CD8-positive, alpha-beta memory T cell (primary cell): ENCODE measurements at regions not wholly inside any gene's neighbourhood (a gene's known extent, or its start where the extent isn't known, plus 50 kb on each side); places are given as distances from the start of the nearest gene placed in this dataset.

Experiments used
- CTCF ChIA-PET: fragments of 350-600 bp; sonication (Branson Sonifier 250); formaldehyde crosslinking; loops from one replicate; lab custom pipeline; 2021; ENCODE audit warnings: antibody characterized with exemption; lab: Charles Lee
- POLR2A ChIA-PET: fragments of 350-600 bp; sonication (Branson Sonifier 250); formaldehyde crosslinking; loops from one replicate; lab custom pipeline; 2021; ENCODE audit warnings: antibody characterized with exemption; lab: Charles Lee
- DNase-seq, 5 donors: peaks; one replicate each; pipeline versions ENCODE4 v3.0.0 to v3.0.0-alpha.2; 2020 to 2022; ENCODE audit warnings: mixed read lengths in 1 of 5
- H3K27ac ChIP-seq: one replicate; pipeline ENCODE4 v1.7.0; 2013; ENCODE audit warnings: low read depth, mild to moderate bottlenecking, low read length, moderate library complexity
- H3K27me3 ChIP-seq: 2 replicates; pipeline ENCODE4 v1.7.0; 2013; ENCODE audit warnings: low read length, mild to moderate bottlenecking; ENCODE audit not compliant: insufficient read depth, poor library complexity, severe bottlenecking
- H3K36me3 ChIP-seq: 2 replicates; pipeline ENCODE4 v1.7.0; 2013; ENCODE audit warnings: mild to moderate bottlenecking, low read length, moderate library complexity; ENCODE audit not compliant: insufficient read depth
- H3K4me1 ChIP-seq: 2 replicates; pipeline ENCODE4 v1.7.0; 2013; ENCODE audit warnings: mild to moderate bottlenecking, low read length, moderate library complexity; ENCODE audit not compliant: insufficient read depth
- H3K4me3 ChIP-seq: 2 replicates; pipeline ENCODE4 v1.7.0; 2013; ENCODE audit warnings: mild to moderate bottlenecking, low read length
- H3K9me3 ChIP-seq: 2 replicates; pipeline ENCODE4 v1.7.0; 2013; ENCODE audit warnings: mild to moderate bottlenecking, low read length
- H3K27ac Mint-ChIP-seq, 8 donors: one replicate each; pipeline ENCODE4 v1.8.0; 2020 to 2021; ENCODE audit warnings: mixed read lengths in 8 of 8, mild to moderate bottlenecking in 6 of 8, inconsistent platforms in 3 of 8, moderate library complexity in 3 of 8
- H3K27me3 Mint-ChIP-seq, 2 donors: one replicate each; pipeline ENCODE4 v1.8.0; 2020 to 2021; ENCODE audit warnings: mixed read lengths in 2 of 2, mild to moderate bottlenecking in 1 of 2, moderate library complexity in 1 of 2
- H3K36me3 Mint-ChIP-seq, 3 donors: one replicate each; pipeline ENCODE4 v1.8.0; 2020 to 2021; ENCODE audit warnings: mixed read lengths in 3 of 3, inconsistent platforms in 1 of 3, mild to moderate bottlenecking in 1 of 3
- H3K4me1 Mint-ChIP-seq, 3 donors: one replicate each; pipeline ENCODE4 v1.8.0; 2020 to 2021; ENCODE audit warnings: mixed read lengths in 3 of 3, inconsistent platforms in 1 of 3, mild to moderate bottlenecking in 1 of 3
- H3K4me3 Mint-ChIP-seq, 7 donors: one replicate each; pipeline ENCODE4 v1.8.0; 2020 to 2021; ENCODE audit warnings: mixed read lengths in 7 of 7, mild to moderate bottlenecking in 6 of 7, moderate library complexity in 4 of 7, inconsistent platforms in 2 of 7
- H3K9me3 Mint-ChIP-seq, 5 donors: one replicate each; pipeline ENCODE4 v1.8.0; 2020 to 2022; ENCODE audit warnings: mixed read lengths in 5 of 5, mild to moderate bottlenecking in 3 of 5, moderate library complexity in 2 of 5, inconsistent platforms in 1 of 5

DNA sequence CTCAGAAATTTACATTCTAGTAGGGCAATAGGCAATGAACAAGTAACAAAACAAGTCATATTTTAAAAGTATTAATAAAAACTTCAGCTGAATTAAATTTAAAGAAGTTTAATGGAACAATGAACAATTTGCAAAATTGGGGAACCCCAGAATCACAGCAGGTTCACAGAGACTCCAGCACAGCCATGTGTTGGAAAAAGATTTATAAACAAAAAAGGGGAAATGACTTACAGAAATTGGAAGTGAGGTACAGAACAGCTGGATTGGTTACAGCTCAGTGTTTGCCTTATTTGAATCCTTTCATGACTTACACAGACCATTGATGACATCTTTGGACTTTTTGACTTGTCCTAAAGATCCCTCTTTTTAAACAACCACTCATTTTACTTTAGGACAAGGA lies 179.9 kb upstream of the SCN7A start:
- Mint-ChIP-seq H3K27ac (no peak overlapping the region), H3K4me3 (no peak overlapping the region), H3K36me3 (no peaks in the 10 kb centered on the region), H3K27me3 (no peaks in the 10 kb centered on the region), H3K4me1 (no peaks in the 10 kb centered on the region), H3K9me3 (peaks cover 0 to 13% (median 0%) of the 10 kb centered on the region in 5 donors)
- ChIA-PET POLR2A (no interaction called here), CTCF (no interaction called here)
- Histone ChIP-seq H3K4me1 (no peaks in the 10 kb centered on the region), H3K27me3 (no peaks in the 10 kb centered on the region), H3K36me3 (no peaks in the 10 kb centered on the region), H3K4me3 (no peak overlapping the region), H3K9me3 (no peaks in the 10 kb centered on the region), H3K27ac (no peak overlapping the region)
- no peak for DNase-seq

GRCh38 chr2:166671801-166672200 lies 177.8 kb upstream of the SCN7A start:
- POLR2A ChIA-PET: no interaction called here
- peaks cover 0 to 4% (median 0%) of the 10 kb centered on the region in 5 donors for H3K9me3 Mint-ChIP-seq
- H3K4me1 Mint-ChIP-seq: no peaks in the 10 kb centered on the region
- no peaks in the 10 kb centered on the region for H3K36me3 ChIP-seq
- H3K27me3 Mint-ChIP-seq: no peaks in the 10 kb centered on the region
- no peaks in the 10 kb centered on the region for H3K4me1 ChIP-seq
- CTCF ChIA-PET: no interaction called here
- no peak overlapping the region for H3K27ac Mint-ChIP-seq
- no peaks in the 10 kb centered on the region for H3K9me3 ChIP-seq
- no peak overlapping the region for H3K4me3 ChIP-seq
- DNase-seq: no peak
- no peaks in the 10 kb centered on the region for H3K27me3 ChIP-seq
- H3K27ac ChIP-seq: no peak overlapping the region
- H3K36me3 Mint-ChIP-seq: no peaks in the 10 kb centered on the region
- H3K4me3 Mint-ChIP-seq: no peak overlapping the region

GRCh38 chr2:166671235-166671634 lies 177.2 kb upstream of the SCN7A start:
- no peak overlapping the region for H3K27ac ChIP-seq
- H3K27me3 ChIP-seq: no peaks in the 10 kb centered on the region
- Mint-ChIP-seq H3K9me3 (peaks cover 0 to 4% (median 0%) of the 10 kb centered on the region in 5 donors), H3K4me3 (no peak overlapping the region), H3K4me1 (no peaks in the 10 kb centered on the region), H3K27me3 (no peaks in the 10 kb centered on the region), H3K27ac (no peak overlapping the region), H3K36me3 (no peaks in the 10 kb centered on the region)
- no peaks in the 10 kb centered on the region for H3K4me1 ChIP-seq
- no peak overlapping the region for H3K4me3 ChIP-seq
- CTCF ChIA-PET: no interaction called here
- POLR2A ChIA-PET: no interaction called here
- no peaks in the 10 kb centered on the region for H3K36me3 ChIP-seq
- no peak for DNase-seq
- no peaks in the 10 kb centered on the region for H3K9me3 ChIP-seq

- Histone ChIP-seq H3K4me3 (no peak overlapping the region), H3K4me1 (no peaks in the 10 kb centered on the region), H3K27ac (no peak overlapping the region), H3K27me3 (no peaks in the 10 kb centered on the region), H3K36me3 (no peaks in the 10 kb centered on the region), H3K9me3 (no peaks in the 10 kb centered on the region)
- H3K27me3 Mint-ChIP-seq: no peaks in the 10 kb centered on the region
- H3K9me3 Mint-ChIP-seq: peaks cover 0 to 25% (median 2%) of the 10 kb centered on the region in 5 donors
- H3K27ac Mint-ChIP-seq: no peak overlapping the region
- POLR2A ChIA-PET: no interaction called here
- no peak for DNase-seq
- CTCF ChIA-PET: no interaction called here
- no peak overlapping the region for H3K4me3 Mint-ChIP-seq
- H3K36me3 Mint-ChIP-seq: no peaks in the 10 kb centered on the region
- no peaks in the 10 kb centered on the region for H3K4me1 Mint-ChIP-seq
Measured at GRCh38 chr2:166665991-166666940, 172.2 kb upstream of the SCN7A start.

DNA sequence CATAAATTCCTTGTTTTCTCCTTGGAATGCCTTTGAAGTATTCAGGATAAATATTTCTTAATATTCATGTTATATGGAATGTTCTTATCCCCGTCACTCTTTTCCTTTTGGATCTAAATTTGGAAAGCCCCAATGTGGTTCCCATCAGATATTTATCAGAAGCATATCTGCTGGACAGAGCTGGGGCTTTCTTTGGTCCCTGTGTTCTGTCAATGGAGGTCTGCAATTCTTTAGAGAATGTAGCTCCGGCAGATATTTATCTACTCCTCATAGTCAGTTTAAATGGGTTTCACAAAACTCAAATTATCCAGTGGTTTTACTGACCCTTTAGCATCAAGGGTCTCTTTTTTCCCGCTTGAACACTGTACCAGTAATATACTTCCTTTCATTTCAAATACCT lies 167.8 kb upstream of the SCN7A start:
- Histone ChIP-seq H3K4me1 (no peaks in the 10 kb centered on the region), H3K36me3 (no peaks in the 10 kb centered on the region), H3K27me3 (no peaks in the 10 kb centered on the region), H3K4me3 (no peak overlapping the region), H3K27ac (no peak overlapping the region), H3K9me3 (no peaks in the 10 kb centered on the region)
- Mint-ChIP-seq H3K36me3 (no peaks in the 10 kb centered on the region), H3K27ac (no peak overlapping the region), H3K4me3 (no peak overlapping the region), H3K4me1 (no peaks in the 10 kb centered on the region), H3K27me3 (no peaks in the 10 kb centered on the region), H3K9me3 (peaks cover 0 to 22% (median 2%) of the 10 kb centered on the region in 5 donors)
- CTCF ChIA-PET: no interaction called here
- POLR2A ChIA-PET: no interaction called here
- DNase-seq: no peak

DNA sequence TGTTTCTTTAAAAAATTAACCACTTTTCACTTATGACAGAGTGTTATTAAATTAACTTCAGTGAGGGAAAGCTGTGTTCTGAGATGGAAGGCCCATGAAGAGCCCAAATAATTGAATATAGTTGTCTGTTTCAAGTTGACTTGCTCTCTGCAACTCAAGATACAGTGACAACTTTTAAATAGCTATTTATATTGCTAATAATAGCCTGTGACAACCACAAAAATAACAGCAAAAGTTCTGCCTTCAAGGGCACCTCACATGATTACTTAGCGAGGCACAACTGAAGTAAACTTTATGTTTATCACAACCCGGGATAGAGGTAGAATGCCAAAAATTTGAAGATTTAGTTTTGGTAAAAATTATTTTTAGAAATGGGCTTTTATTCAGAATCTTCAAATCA lies 167.3 kb upstream of the SCN7A start:
- no peak overlapping the region for H3K4me3 ChIP-seq
- H3K27ac Mint-ChIP-seq: no peak overlapping the region
- ChIA-PET CTCF (no interaction called here), POLR2A (no interaction called here)
- no peak for DNase-seq
- no peak overlapping the region for H3K27ac ChIP-seq
- H3K9me3 ChIP-seq: no peaks in the 10 kb centered on the region
- H3K27me3 Mint-ChIP-seq: no peaks in the 10 kb centered on the region
- H3K4me1 Mint-ChIP-seq: no peaks in the 10 kb centered on the region
- no peaks in the 10 kb centered on the region for H3K27me3 ChIP-seq
- H3K4me1 ChIP-seq: no peaks in the 10 kb centered on the region
- peaks cover 0 to 26% (median 3%) of the 10 kb centered on the region in 5 donors for H3K9me3 Mint-ChIP-seq
- no peaks in the 10 kb centered on the region for H3K36me3 Mint-ChIP-seq
- no peaks in the 10 kb centered on the region for H3K36me3 ChIP-seq
- no peak overlapping the region for H3K4me3 Mint-ChIP-seq

DNA sequence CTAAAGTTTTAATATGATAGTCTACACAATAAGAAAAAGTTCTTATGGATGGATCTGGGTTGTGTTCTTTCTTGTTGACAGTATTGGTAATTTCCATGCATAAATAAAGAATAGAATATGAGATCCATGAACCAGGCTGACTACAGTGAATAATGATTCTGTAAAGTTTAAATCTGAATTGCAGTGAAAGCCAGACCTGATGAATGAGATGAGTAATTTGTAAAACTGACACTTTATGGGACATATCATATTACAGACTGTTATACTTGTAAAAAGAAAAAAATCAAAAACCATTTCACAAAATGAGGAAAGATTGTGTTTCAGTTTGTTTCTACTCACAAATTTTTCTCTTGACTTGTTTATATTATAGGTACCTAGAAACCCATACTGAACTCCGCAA lies 164.9 kb upstream of the SCN7A start:
- peaks cover 0 to 20% (median 3%) of the 10 kb centered on the region in 5 donors for H3K9me3 Mint-ChIP-seq
- DNase-seq: no peak
- ChIA-PET CTCF (no interaction called here), POLR2A (no interaction called here)
- Histone ChIP-seq H3K27me3 (no peaks in the 10 kb centered on the region), H3K4me1 (no peaks in the 10 kb centered on the region), H3K4me3 (no peak overlapping the region), H3K36me3 (no peaks in the 10 kb centered on the region), H3K27ac (no peak overlapping the region), H3K9me3 (no peaks in the 10 kb centered on the region)
- no peaks in the 10 kb centered on the region for H3K4me1 Mint-ChIP-seq
- no peak overlapping the region for H3K4me3 Mint-ChIP-seq
- H3K36me3 Mint-ChIP-seq: no peaks in the 10 kb centered on the region
- no peak overlapping the region for H3K27ac Mint-ChIP-seq
- no peaks in the 10 kb centered on the region for H3K27me3 Mint-ChIP-seq

- no peak for DNase-seq
- Histone ChIP-seq H3K4me3 (no peak overlapping the region), H3K9me3 (no peaks in the 10 kb centered on the region), H3K27ac (no peak overlapping the region), H3K36me3 (no peaks in the 10 kb centered on the region), H3K4me1 (no peaks in the 10 kb centered on the region), H3K27me3 (no peaks in the 10 kb centered on the region)
- CTCF ChIA-PET: no interaction called here
- Mint-ChIP-seq H3K4me1 (no peaks in the 10 kb centered on the region), H3K4me3 (no peak overlapping the region), H3K36me3 (no peaks in the 10 kb centered on the region), H3K27ac (no peak overlapping the region), H3K27me3 (peaks cover 0 to 1% of the 10 kb centered on the region in 2 donors), H3K9me3 (peaks cover 0 to 18% (median 3%) of the 10 kb centered on the region in 5 donors)
- POLR2A ChIA-PET: no interaction called here
Measured at GRCh38 chr2:166653185-166653813, 159.2 kb upstream of the SCN7A start.
